ENCODE measurements at regions not wholly inside any gene's neighbourhood (a gene's known extent, or its start where the extent isn't known, plus 50 kb on each side); places are given as distances from the start of the nearest gene placed in this dataset.

DNA sequence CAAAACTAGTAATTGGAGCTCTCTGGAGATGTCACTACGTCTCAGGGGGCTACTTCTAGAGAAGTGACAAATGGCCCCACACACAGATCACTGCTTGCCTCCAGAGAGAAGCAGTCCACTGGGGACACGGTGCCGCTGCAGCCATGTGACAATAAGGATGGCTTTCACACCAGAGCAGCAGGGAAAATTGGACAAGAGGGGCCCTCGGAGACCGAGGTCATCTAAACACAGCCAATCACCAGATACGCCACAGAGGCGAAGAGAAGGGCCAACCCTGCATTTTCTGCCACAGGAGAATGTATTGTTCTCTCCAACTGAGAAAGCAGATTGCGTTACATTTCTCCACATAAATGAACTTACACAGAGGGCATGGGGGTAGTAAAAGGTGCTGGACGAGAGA lies 51.2 kb upstream of the TIAM1 start:
- TF ChIP-seq, protein P1, sequence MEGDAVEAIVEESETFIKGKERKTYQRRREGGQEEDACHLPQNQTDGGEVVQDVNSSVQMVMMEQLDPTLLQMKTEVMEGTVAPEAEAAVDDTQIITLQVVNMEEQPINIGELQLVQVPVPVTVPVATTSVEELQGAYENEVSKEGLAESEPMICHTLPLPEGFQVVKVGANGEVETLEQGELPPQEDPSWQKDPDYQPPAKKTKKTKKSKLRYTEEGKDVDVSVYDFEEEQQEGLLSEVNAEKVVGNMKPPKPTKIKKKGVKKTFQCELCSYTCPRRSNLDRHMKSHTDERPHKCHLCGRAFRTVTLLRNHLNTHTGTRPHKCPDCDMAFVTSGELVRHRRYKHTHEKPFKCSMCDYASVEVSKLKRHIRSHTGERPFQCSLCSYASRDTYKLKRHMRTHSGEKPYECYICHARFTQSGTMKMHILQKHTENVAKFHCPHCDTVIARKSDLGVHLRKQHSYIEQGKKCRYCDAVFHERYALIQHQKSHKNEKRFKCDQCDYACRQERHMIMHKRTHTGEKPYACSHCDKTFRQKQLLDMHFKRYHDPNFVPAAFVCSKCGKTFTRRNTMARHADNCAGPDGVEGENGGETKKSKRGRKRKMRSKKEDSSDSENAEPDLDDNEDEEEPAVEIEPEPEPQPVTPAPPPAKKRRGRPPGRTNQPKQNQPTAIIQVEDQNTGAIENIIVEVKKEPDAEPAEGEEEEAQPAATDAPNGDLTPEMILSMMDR (IDR thresholded peaks at IDR 0.05; ENCODE audit: insufficient read depth, low read depth, low read length): no peak
- TF ChIP-seq EZH2 (IDR thresholded peaks at IDR 0.05; ENCODE audit: insufficient read depth, low read length): no peak

All from astrocyte (in vitro differentiated cells and primary cell).